Immature natural killer cell (primary cell): ENCODE measurements at regions not wholly inside any gene's neighbourhood (a gene's known extent, or its start where the extent isn't known, plus 50 kb on each side); places are given as distances from the start of the nearest gene placed in this dataset.

ENCODE experiments used
- DNase-seq, 3 donors: peaks; one replicate each; pipeline ENCODE4 v3.0.0; 2022; ENCODE audit warnings: mixed read lengths in 1 of 3
- H3K27ac Mint-ChIP-seq, 6 donors: one replicate each; pipeline ENCODE4 v1.8.0; 2020; ENCODE audit warnings: mixed read lengths in 6 of 6, mild to moderate bottlenecking in 5 of 6, inconsistent platforms in 4 of 6, moderate library complexity in 3 of 6
- H3K27me3 Mint-ChIP-seq, 3 donors: one replicate each; pipeline ENCODE4 v1.8.0; 2020 to 2021; ENCODE audit warnings: low read depth in 3 of 3, mild to moderate bottlenecking in 3 of 3, mixed read lengths in 3 of 3, moderate library complexity in 3 of 3, inconsistent platforms in 1 of 3
- H3K36me3 Mint-ChIP-seq, 3 donors: one replicate each; pipeline ENCODE4 v1.8.0; 2020; ENCODE audit warnings: mixed read lengths in 3 of 3, inconsistent platforms in 2 of 3, mild to moderate bottlenecking in 2 of 3
- H3K4me1 Mint-ChIP-seq, 2 donors: one replicate each; pipeline ENCODE4 v1.8.0; 2020; ENCODE audit warnings: inconsistent platforms in 2 of 2, mild to moderate bottlenecking in 2 of 2, mixed read lengths in 2 of 2, moderate library complexity in 1 of 2
- H3K4me3 Mint-ChIP-seq, 5 donors: one replicate each; pipeline ENCODE4 v1.8.0; 2020; ENCODE audit warnings: mild to moderate bottlenecking in 5 of 5, mixed read lengths in 5 of 5, inconsistent platforms in 3 of 5, moderate library complexity in 3 of 5
- H3K9me3 Mint-ChIP-seq, 6 donors: one replicate each; pipeline ENCODE4 v1.8.0; 2020; ENCODE audit warnings: mild to moderate bottlenecking in 6 of 6, mixed read lengths in 6 of 6, inconsistent platforms in 4 of 6, moderate library complexity in 3 of 6

DNA sequence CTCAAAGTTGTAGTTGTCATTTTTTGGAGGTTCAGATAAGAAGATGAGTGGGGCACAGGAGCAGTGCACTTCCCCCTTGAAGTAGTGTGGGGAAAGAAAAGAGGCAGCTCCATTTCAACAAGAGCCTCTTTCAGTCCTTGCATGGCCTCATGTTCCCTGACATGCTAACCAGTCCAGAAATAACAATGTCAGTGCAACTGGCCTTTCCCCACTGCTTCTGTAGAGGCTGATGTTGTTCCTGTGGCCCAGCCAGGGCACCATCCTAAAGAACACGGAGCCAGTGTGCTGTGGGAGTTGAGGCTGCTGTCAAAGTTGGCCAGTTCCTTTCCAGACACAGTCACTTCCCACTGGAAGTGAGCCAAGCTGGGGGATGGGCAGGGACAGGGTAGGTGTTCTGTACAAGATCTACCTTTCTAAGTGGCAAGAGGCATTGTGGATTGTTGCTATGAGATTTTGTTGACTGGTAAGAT, 77.7 kb upstream of the SLC38A2 start:
- Mint-ChIP-seq H3K27ac (peak overlapping the region in 1 of 6 donors; percentile 13), H3K9me3 (peaks cover 0 to 2% (median 0%) of the 10 kb centered on the region in 6 donors), H3K4me3 (no peak overlapping the region), H3K4me1 (peaks cover 13 to 46% of the 10 kb centered on the region in 2 donors), H3K36me3 (peaks cover 0 to 3% (median 3%) of the 10 kb centered on the region in 3 donors), H3K27me3 (peaks cover 0 to 7% (median 6%) of the 10 kb centered on the region in 3 donors)
- no peak for DNase-seq

- Mint-ChIP-seq H3K27ac (peak overlapping the region in 1 of 6 donors; percentile 13), H3K36me3 (peaks cover 0 to 3% (median 3%) of the 10 kb centered on the region in 3 donors), H3K27me3 (peaks cover 0 to 7% (median 6%) of the 10 kb centered on the region in 3 donors), H3K9me3 (peaks cover 0 to 2% (median 0%) of the 10 kb centered on the region in 6 donors), H3K4me1 (peaks cover 10 to 46% of the 10 kb centered on the region in 2 donors), H3K4me3 (no peak overlapping the region)
- DNase-seq, result no peak
Measured at GRCh38 chr12:46449856-46450255, 77.3 kb upstream of the SLC38A2 start.

GRCh38 chr12:46449316-46449715, 76.7 kb upstream of the SLC38A2 start:
- Mint-ChIP-seq H3K27ac (no peak overlapping the region), H3K9me3 (peaks cover 0 to 2% (median 0%) of the 10 kb centered on the region in 6 donors), H3K4me1 (peaks cover 5 to 43% of the 10 kb centered on the region in 2 donors), H3K27me3 (peaks cover 0 to 7% (median 6%) of the 10 kb centered on the region in 3 donors), H3K4me3 (no peak overlapping the region), H3K36me3 (peaks cover 0 to 3% (median 3%) of the 10 kb centered on the region in 3 donors)
- DNase-seq, result no peak

- Mint-ChIP-seq H3K27ac (no peak overlapping the region), H3K4me3 (no peak overlapping the region), H3K27me3 (peaks cover 0 to 7% (median 4%) of the 10 kb centered on the region in 3 donors), H3K9me3 (peaks cover 0 to 2% (median 0%) of the 10 kb centered on the region in 6 donors), H3K4me1 (peaks cover 5 to 38% of the 10 kb centered on the region in 2 donors), H3K36me3 (peaks cover 0 to 3% (median 0%) of the 10 kb centered on the region in 3 donors)
- no peak for DNase-seq
Measured at GRCh38 chr12:46446645-46447044, 74.1 kb upstream of the SLC38A2 start.

- DNase-seq, result no peak
- Mint-ChIP-seq H3K27me3 (peaks cover 0 to 4% (median 1%) of the 10 kb centered on the region in 3 donors), H3K4me3 (no peak overlapping the region), H3K9me3 (peaks cover 0 to 2% (median 0%) of the 10 kb centered on the region in 6 donors), H3K4me1 (peaks cover 5 to 32% of the 10 kb centered on the region in 2 donors), H3K36me3 (no peaks in the 10 kb centered on the region), H3K27ac (no peak overlapping the region)
Measured at GRCh38 chr12:46445551-46446235, 73.1 kb upstream of the SLC38A2 start.

- no peak overlapping the region for H3K27ac Mint-ChIP-seq
- H3K9me3 Mint-ChIP-seq, result peaks cover 0 to 2% (median 0%) of the 10 kb centered on the region in 6 donors
Measured at GRCh38 chr12:46445093-46445492, 72.5 kb upstream of the SLC38A2 start.

GRCh38 chr12:46443594-46444263, 71.2 kb upstream of the SLC38A2 start:
- peaks cover 0 to 6% (median 1%) of the 10 kb centered on the region in 3 donors for H3K27me3 Mint-ChIP-seq
- no peak for DNase-seq
- peaks cover 0 to 2% (median 0%) of the 10 kb centered on the region in 3 donors for H3K36me3 Mint-ChIP-seq
- no peak overlapping the region for H3K4me3 Mint-ChIP-seq
- H3K27ac Mint-ChIP-seq, result no peak overlapping the region
- H3K9me3 Mint-ChIP-seq, result no peaks in the 10 kb centered on the region
- peaks cover 5 to 14% of the 10 kb centered on the region in 2 donors for H3K4me1 Mint-ChIP-seq

More at GRCh38 chr12:46445093-46445492, 72.5 kb upstream of the SLC38A2 start:
- Mint-ChIP-seq H3K27me3 (peaks cover 0 to 4% (median 1%) of the 10 kb centered on the region in 3 donors), H3K36me3 (no peaks in the 10 kb centered on the region), H3K4me1 (peaks cover 5 to 26% of the 10 kb centered on the region in 2 donors), H3K4me3 (no peak overlapping the region)
- no peak for DNase-seq

- Mint-ChIP-seq H3K27ac (no peak overlapping the region), H3K27me3 (peaks cover 0 to 6% (median 1%) of the 10 kb centered on the region in 3 donors), H3K4me1 (peaks cover 5 to 14% of the 10 kb centered on the region in 2 donors), H3K4me3 (no peak overlapping the region), H3K36me3 (peaks cover 0 to 4% (median 0%) of the 10 kb centered on the region in 3 donors), H3K9me3 (no peaks in the 10 kb centered on the region)
- DNase-seq, result no peak
Measured at GRCh38 chr12:46442738-46443137, 70.2 kb upstream of the SLC38A2 start.

DNA sequence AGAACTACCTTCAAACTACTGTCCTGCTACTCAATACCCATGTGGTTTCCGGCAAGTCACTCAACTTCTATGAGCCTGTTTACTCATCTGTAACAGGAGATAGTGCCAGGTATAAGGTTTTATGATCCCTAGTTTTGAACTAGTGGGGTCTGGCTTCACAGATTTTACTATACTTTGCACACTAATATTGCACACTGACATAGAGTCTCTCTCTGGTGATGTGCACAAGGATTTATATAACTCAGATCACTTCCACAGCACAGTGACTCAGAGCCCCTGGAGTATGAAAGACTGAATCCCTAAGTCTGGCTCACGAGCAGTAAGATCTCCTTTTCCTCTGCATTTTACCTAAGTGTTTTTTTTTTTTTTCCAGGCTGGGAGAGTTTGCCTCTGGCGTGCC, 69.7 kb upstream of the SLC38A2 start:
- Mint-ChIP-seq H3K27me3 (peaks cover 0 to 8% (median 1%) of the 10 kb centered on the region in 3 donors), H3K4me1 (peaks cover 5 to 14% of the 10 kb centered on the region in 2 donors), H3K27ac (no peak overlapping the region), H3K36me3 (peaks cover 0 to 4% (median 0%) of the 10 kb centered on the region in 3 donors), H3K4me3 (no peak overlapping the region), H3K9me3 (no peaks in the 10 kb centered on the region)
- no peak for DNase-seq

- no peak for DNase-seq
- no peaks in the 10 kb centered on the region for H3K9me3 Mint-ChIP-seq
- peaks cover 0 to 4% (median 1%) of the 10 kb centered on the region in 3 donors for H3K27me3 Mint-ChIP-seq
- H3K27ac Mint-ChIP-seq, result no peak overlapping the region
- no peak overlapping the region for H3K4me3 Mint-ChIP-seq
- peaks cover 0 to 4% (median 0%) of the 10 kb centered on the region in 3 donors for H3K36me3 Mint-ChIP-seq
- H3K4me1 Mint-ChIP-seq, result peaks cover 0 to 4% of the 10 kb centered on the region in 2 donors
Measured at GRCh38 chr12:46439793-46440511, 67.4 kb upstream of the SLC38A2 start.

GRCh38 chr12:46438719-46439319, 66.2 kb upstream of the SLC38A2 start:
- Mint-ChIP-seq H3K27ac (no peak overlapping the region), H3K9me3 (no peaks in the 10 kb centered on the region), H3K4me3 (no peak overlapping the region), H3K36me3 (peaks cover 0 to 4% (median 1%) of the 10 kb centered on the region in 3 donors), H3K4me1 (no peaks in the 10 kb centered on the region), H3K27me3 (peaks cover 0 to 5% (median 1%) of the 10 kb centered on the region in 3 donors)
- no peak for DNase-seq

- Mint-ChIP-seq H3K27me3 (peaks cover 0 to 7% (median 0%) of the 10 kb centered on the region in 3 donors), H3K4me3 (no peak overlapping the region), H3K27ac (no peak overlapping the region), H3K36me3 (peaks cover 0 to 4% (median 4%) of the 10 kb centered on the region in 3 donors), H3K4me1 (no peaks in the 10 kb centered on the region), H3K9me3 (no peaks in the 10 kb centered on the region)
- DNase-seq, result no peak
Measured at GRCh38 chr12:46438256-46438655, 65.7 kb upstream of the SLC38A2 start.

DNA sequence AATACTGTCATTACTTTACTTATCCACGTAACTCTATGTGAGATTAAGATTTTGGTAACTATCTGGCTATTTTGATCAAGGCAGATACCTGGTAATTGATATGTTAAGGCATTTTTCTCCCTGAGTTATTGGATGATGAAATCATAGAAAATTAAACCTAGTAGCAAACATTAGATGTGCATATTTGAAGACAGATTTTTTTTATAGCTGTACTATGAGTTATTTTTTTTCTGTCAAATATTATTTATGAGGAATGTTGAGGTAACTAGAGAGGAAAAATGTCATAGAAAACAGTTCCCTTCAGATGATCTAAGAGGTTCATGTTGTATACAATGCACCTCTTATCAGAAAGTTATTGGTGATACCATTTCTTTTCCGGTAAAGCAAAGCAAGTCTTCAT, 64.9 kb upstream of the SLC38A2 start:
- no peaks in the 10 kb centered on the region for H3K9me3 Mint-ChIP-seq
- DNase-seq, result no peak
- H3K36me3 Mint-ChIP-seq, result peaks cover 0 to 4% (median 4%) of the 10 kb centered on the region in 3 donors
- no peak overlapping the region for H3K4me3 Mint-ChIP-seq
- H3K27me3 Mint-ChIP-seq, result peaks cover 0 to 7% (median 0%) of the 10 kb centered on the region in 3 donors
- H3K27ac Mint-ChIP-seq, result no peak overlapping the region
- no peaks in the 10 kb centered on the region for H3K4me1 Mint-ChIP-seq
